C4-2B (cell line): ENCODE measurements at regions not wholly inside any gene's neighbourhood (a gene's known extent, or its start where the extent isn't known, plus 50 kb on each side); places are given as distances from the start of the nearest gene placed in this dataset.

Experiments used
- H3K27ac ChIP-seq: fragments of 450-650 bp; 2 replicates; pipeline ENCODE4 v1.5.1; 2017
- ZFX ChIP-seq: fragments of 450-650 bp; IDR thresholded peaks from 2 replicates; pipeline ENCODE4 v1.6.1; 2017
- TF ChIP-seq, protein P1 (sequence below): fragments of 450-650 bp; conservative IDR thresholded peaks from 2 replicates; pipeline ENCODE4 v1.5.1; 2017; ENCODE audit warnings: mild to moderate bottlenecking

GRCh38 chr6:2378891-2379652 lies 133.7 kb upstream of the GMDS start:
- TF ChIP-seq, protein P1, sequence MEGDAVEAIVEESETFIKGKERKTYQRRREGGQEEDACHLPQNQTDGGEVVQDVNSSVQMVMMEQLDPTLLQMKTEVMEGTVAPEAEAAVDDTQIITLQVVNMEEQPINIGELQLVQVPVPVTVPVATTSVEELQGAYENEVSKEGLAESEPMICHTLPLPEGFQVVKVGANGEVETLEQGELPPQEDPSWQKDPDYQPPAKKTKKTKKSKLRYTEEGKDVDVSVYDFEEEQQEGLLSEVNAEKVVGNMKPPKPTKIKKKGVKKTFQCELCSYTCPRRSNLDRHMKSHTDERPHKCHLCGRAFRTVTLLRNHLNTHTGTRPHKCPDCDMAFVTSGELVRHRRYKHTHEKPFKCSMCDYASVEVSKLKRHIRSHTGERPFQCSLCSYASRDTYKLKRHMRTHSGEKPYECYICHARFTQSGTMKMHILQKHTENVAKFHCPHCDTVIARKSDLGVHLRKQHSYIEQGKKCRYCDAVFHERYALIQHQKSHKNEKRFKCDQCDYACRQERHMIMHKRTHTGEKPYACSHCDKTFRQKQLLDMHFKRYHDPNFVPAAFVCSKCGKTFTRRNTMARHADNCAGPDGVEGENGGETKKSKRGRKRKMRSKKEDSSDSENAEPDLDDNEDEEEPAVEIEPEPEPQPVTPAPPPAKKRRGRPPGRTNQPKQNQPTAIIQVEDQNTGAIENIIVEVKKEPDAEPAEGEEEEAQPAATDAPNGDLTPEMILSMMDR = no peak
- TF ChIP-seq ZFX = no peak

GRCh38 chr6:2378046-2378657 lies 132.7 kb upstream of the GMDS start:
- no peak overlapping the region for H3K27ac ChIP-seq
- no peak for TF ChIP-seq ZFX
- TF ChIP-seq, protein P1 = no peak

More at GRCh38 chr6:2378891-2379652, 133.7 kb upstream of the GMDS start:
- H3K27ac ChIP-seq = no peak overlapping the region

DNA sequence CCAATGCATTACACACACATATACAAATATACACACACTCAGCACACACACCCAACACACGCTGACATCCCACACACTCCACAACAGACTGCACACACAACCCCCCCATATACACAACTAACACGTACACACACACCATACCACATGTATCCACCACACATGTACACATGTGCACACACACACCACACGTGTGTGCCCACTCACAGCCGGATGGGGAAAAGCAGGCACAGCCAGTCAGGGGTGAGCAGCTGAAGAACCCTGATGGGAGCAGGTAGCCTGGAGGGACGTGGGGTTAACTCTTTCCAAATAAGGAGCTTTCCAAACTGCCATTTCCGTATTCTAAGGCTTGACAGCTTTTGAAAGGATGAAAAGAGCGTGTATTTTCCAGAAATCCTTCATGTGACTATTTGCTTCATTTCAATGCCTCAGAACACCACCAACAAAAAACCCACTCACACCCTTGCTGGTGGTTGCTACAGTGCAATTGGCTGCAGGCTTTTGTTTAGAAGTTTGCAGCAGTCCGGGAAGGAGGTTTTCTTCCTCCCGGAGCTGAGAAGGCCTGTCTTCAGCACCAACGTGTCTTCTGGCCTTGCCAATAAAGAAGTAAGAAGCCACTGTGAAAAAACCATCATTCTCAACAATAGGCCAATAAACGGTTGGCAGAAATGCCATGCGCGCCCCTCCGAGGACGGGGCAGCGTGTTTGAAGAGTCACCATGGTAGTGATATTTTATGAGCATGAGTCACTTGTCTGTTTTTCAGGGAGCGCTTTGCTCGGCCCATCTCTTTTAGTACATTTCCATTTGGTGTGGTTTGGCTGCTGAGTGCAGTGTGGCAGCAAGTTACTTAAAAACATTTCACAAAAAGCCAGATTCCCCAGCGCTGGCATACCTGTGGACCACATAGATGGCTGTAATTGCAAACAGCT lies 131.3 kb upstream of the GMDS start:
- no peak for TF ChIP-seq ZFX
- TF ChIP-seq, protein P1 = no peak
- no peak overlapping the region for H3K27ac ChIP-seq

DNA sequence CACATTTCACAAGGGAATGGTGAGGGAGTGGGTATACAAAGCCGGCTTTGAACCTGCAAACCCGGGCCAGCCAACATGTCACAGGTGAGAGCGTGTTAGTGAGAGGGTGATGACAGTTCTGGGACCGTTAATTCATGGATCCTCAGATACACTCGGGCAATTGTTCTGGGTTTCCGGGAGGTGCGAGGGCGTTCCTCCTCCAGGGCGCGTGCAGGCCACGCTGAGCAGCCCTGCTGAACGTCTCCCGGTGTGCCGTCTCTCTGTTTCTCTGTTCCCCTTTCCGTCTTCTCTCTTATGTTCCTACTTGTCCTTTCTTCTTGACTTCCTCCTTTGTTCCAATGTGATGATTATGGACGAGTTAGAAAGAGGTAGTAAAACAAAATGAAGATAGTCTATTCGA lies 130.0 kb upstream of the GMDS start:
- TF ChIP-seq ZFX = no peak
- TF ChIP-seq, protein P1 = no peak
- no peak overlapping the region for H3K27ac ChIP-seq

DNA sequence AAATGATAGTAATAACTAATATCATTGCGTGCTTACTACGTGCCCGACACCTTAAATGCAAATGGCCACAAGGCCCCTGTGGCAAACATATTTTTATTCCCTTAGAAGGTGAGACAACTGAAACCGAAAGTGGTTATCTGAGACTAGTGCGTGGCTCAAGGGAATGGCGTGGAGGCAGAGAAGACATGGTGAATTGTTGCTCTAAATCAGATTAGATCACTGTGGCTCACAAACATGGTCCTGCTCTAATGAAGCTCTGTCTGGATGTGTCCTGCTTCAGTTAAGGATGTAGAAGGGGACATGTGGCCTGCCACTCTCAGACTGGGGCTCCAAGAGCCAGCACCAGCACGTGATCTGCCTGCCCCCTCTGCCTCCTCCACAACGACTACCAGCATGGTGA lies 124.2 kb upstream of the GMDS start:
- H3K27ac ChIP-seq = no peak overlapping the region
- no peak for TF ChIP-seq ZFX
- TF ChIP-seq, protein P1 = no peak

GRCh38 chr6:2363211-2363610 lies 117.8 kb upstream of the GMDS start:
- no peak for TF ChIP-seq ZFX
- TF ChIP-seq, protein P1 = no peak

More at GRCh38 chr6:2363211-2363610, 117.8 kb upstream of the GMDS start:
- no peak overlapping the region for H3K27ac ChIP-seq
